ENCODE measurements at regions not wholly inside any gene's neighbourhood (a gene's known extent, or its start where the extent isn't known, plus 50 kb on each side); places are given as distances from the start of the nearest gene placed in this dataset.

DNA sequence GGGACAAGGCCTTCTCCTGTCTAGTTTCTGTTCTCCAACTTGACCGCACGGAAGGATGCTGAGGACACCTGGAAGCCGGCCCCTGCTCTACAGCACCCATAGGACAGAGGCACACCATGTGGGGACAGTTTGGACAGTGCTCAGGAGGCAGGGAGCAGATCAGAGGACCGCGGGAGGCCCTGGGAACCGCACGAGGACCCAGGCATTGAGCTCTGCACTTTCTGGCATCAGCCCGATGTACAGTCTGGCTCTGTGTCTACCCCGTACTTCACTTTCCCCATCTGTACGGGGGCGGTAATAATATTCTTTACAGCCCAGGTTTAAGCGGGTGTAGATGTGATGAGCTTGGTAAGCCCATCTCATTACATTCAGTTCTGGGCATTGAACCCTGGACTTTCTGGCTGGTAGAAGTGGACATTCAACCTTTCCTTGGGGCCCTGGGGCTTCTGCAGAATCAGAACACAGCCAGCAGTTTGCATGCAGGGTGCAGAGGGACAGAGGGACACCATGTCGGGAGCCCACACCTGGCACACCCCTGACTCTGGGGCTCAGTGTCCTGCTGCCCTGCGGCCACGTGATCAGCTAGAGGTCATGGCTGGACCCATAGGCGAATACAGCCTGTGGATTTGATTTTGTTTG, 258.7 kb downstream of the SEC14L1 start:
- H2BK5ac ChIP-seq (ENCODE audit: low read length), result no peak overlapping the region
- no peak overlapping the region for H3K27ac ChIP-seq (ENCODE audit: low read depth, low read length)
- peaks cover 52% of the 10 kb centered on the region for H3K79me1 ChIP-seq (ENCODE audit: low read length)
- H3K27me3 ChIP-seq (ENCODE audit: insufficient read depth, low read length, poor library complexity), result no peaks in the 10 kb centered on the region
- WGBS (ENCODE audit: extremely low coverage, insufficient coverage, low lambda C conversion rate), result no CpG with 5 or more reads among the region's 16 CpGs
- no peaks in the 10 kb centered on the region for H3K36me3 ChIP-seq (ENCODE audit: control insufficient read depth, insufficient read depth, low read length)
- H3K4me2 ChIP-seq (ENCODE audit: low read length), result no peak overlapping the region
- H2BK15ac ChIP-seq (replicated peaks; ENCODE audit: low read depth), result no peak overlapping the region
- no peak overlapping the region for H3K4ac ChIP-seq (ENCODE audit: low read depth, low read length)
- H3K79me2 ChIP-seq (ENCODE audit: control insufficient read depth, insufficient read depth, low read length), result peaks cover 49% of the 10 kb centered on the region
- H4K8ac ChIP-seq (ENCODE audit: low read depth, low read length), result no peak overlapping the region
- H2BK120ac ChIP-seq (ENCODE audit: low read depth, low read length), result no peak overlapping the region
- no peak for DNase-seq
- no peak overlapping the region for H3K4me3 ChIP-seq (ENCODE audit: low read length)
- H3K23ac ChIP-seq (ENCODE audit: low read length), result no peak overlapping the region
- H4K5ac ChIP-seq (ENCODE audit: low read length), result no peak overlapping the region
- no peak overlapping the region for H2AK5ac ChIP-seq (ENCODE audit: low read length)
- H3K9ac ChIP-seq (ENCODE audit: low read length), result no peak overlapping the region
- peaks cover 2% of the 10 kb centered on the region for H3K4me1 ChIP-seq (ENCODE audit: control insufficient read depth, low read depth, low read length)
- H3K56ac ChIP-seq (ENCODE audit: low read length), result no peak overlapping the region
- H3K18ac ChIP-seq (ENCODE audit: low read length), result no peak overlapping the region

DNA sequence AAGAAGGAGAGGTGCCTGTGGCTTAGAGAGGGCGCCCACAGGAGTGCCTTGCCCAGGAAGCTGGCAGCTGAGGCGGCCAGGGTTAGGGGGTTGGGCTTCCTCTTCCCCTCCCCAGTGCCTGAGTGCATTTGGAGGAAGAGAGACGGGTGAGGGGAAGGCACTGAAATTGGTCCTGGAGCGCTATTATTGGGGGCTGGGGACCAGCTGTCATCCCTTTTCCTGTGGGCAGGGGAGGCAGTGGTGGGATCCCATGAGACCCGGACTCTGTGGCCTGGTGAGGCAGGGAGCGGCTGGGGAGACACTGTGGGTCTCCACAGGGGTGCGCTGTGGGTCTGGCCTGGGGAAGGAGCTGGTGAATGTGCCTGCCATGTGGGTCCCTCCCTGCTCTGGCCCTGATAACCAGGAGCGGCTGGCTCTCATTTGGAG, 259.7 kb downstream of the SEC14L1 start:
- Histone ChIP-seq H4K8ac (ENCODE audit: low read depth, low read length) (no peak overlapping the region), H4K5ac (ENCODE audit: low read length) (no peak overlapping the region), H3K79me1 (ENCODE audit: low read length) (peaks cover 49% of the 10 kb centered on the region), H3K4ac (ENCODE audit: low read depth, low read length) (no peak overlapping the region), H3K9ac (ENCODE audit: low read length) (peak overlapping the region; percentile 36), H2AK5ac (ENCODE audit: low read length) (no peak overlapping the region), H3K18ac (ENCODE audit: low read length) (no peak overlapping the region), H3K23ac (ENCODE audit: low read length) (no peak overlapping the region), H3K56ac (ENCODE audit: low read length) (peak overlapping the region; percentile 34), H2BK5ac (ENCODE audit: low read length) (no peak overlapping the region), H2BK120ac (ENCODE audit: low read depth, low read length) (no peak overlapping the region), H3K4me1 (ENCODE audit: control insufficient read depth, low read depth, low read length) (no peaks in the 10 kb centered on the region), H3K27me3 (ENCODE audit: insufficient read depth, low read length, poor library complexity) (no peaks in the 10 kb centered on the region), H3K4me3 (ENCODE audit: low read length) (no peak overlapping the region), H3K4me2 (ENCODE audit: low read length) (no peak overlapping the region), H3K27ac (ENCODE audit: low read depth, low read length) (no peak overlapping the region), H3K36me3 (ENCODE audit: control insufficient read depth, insufficient read depth, low read length) (no peaks in the 10 kb centered on the region), H2BK15ac (replicated peaks; ENCODE audit: low read depth) (no peak overlapping the region), H3K79me2 (ENCODE audit: control insufficient read depth, insufficient read depth, low read length) (peaks cover 42% of the 10 kb centered on the region)
- DNase-seq, result peak; percentile 65
- WGBS (ENCODE audit: extremely low coverage, insufficient coverage, low lambda C conversion rate), result no CpG with 5 or more reads among the region's 8 CpGs

DNA sequence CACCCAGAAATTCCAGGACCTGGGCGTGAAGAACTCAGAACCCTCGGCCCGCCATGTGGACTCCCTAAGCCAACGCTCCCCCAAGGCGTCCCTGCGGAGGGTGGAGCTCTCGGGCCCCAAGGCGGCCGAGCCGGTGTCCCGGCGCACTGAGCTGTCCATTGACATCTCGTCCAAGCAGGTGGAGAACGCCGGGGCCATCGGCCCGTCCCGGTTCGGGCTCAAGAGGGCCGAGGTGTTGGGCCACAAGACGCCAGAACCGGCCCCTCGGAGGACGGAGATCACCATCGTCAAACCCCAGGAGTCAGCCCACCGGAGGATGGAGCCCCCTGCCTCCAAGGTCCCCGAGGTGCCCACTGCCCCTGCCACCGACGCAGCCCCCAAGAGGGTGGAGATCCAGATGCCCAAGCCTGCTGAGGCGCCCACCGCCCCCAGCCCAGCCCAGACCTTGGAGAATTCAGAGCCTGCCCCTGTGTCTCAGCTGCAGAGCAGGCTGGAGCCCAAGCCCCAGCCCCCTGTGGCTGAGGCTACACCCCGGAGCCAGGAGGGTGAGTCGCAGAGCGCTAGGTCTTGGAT, 261.5 kb downstream of the SEC14L1 start:
- no peak overlapping the region for H3K18ac ChIP-seq (ENCODE audit: low read length)
- H3K9ac ChIP-seq (ENCODE audit: low read length), result no peak overlapping the region
- no peak overlapping the region for H2BK120ac ChIP-seq (ENCODE audit: low read depth, low read length)
- no peak overlapping the region for H2BK15ac ChIP-seq (replicated peaks; ENCODE audit: low read depth)
- no peak for DNase-seq
- H3K56ac ChIP-seq (ENCODE audit: low read length), result no peak overlapping the region
- H4K5ac ChIP-seq (ENCODE audit: low read length), result no peak overlapping the region
- peaks cover 28% of the 10 kb centered on the region for H3K79me2 ChIP-seq (ENCODE audit: control insufficient read depth, insufficient read depth, low read length)
- H3K4ac ChIP-seq (ENCODE audit: low read depth, low read length), result no peak overlapping the region
- H3K79me1 ChIP-seq (ENCODE audit: low read length), result peaks cover 40% of the 10 kb centered on the region
- no peak overlapping the region for H2BK5ac ChIP-seq (ENCODE audit: low read length)
- no peak overlapping the region for H3K4me3 ChIP-seq (ENCODE audit: low read length)
- H3K4me1 ChIP-seq (ENCODE audit: control insufficient read depth, low read depth, low read length), result no peaks in the 10 kb centered on the region
- H3K27me3 ChIP-seq (ENCODE audit: insufficient read depth, low read length, poor library complexity), result no peaks in the 10 kb centered on the region
- H3K23ac ChIP-seq (ENCODE audit: low read length), result no peak overlapping the region
- H3K27ac ChIP-seq (ENCODE audit: low read depth, low read length), result no peak overlapping the region
- H2AK5ac ChIP-seq (ENCODE audit: low read length), result no peak overlapping the region
- no peak overlapping the region for H3K4me2 ChIP-seq (ENCODE audit: low read length)
- no CpG with 5 or more reads among the region's 34 CpGs for WGBS (ENCODE audit: extremely low coverage, insufficient coverage, low lambda C conversion rate)
- no peaks in the 10 kb centered on the region for H3K36me3 ChIP-seq (ENCODE audit: control insufficient read depth, insufficient read depth, low read length)
- no peak overlapping the region for H4K8ac ChIP-seq (ENCODE audit: low read depth, low read length)

DNA sequence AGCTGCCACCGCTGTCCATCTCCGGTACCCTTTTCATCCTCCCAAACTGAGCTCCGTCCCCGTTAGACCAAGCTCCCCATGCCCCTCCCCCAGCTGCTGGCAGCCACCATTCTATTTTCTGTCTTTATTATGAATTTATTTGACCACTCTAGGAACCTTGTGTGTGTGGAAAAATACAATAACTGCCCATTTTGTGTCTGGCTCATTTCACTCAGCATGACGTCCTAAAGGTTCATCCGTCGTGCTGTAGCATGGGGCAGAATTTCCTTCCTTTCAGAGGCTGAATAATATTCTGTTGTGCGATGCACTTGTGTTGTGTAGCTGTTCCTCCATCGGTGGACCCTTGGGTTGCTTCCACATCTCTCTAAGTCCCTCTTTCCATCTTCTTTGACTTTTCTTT, 263.1 kb downstream of the SEC14L1 start:
- Histone ChIP-seq H2BK15ac (replicated peaks; ENCODE audit: low read depth) (no peak overlapping the region), H2BK5ac (ENCODE audit: low read length) (no peak overlapping the region), H3K4me3 (ENCODE audit: low read length) (no peak overlapping the region), H2BK120ac (ENCODE audit: low read depth, low read length) (no peak overlapping the region), H3K18ac (ENCODE audit: low read length) (no peak overlapping the region), H3K23ac (ENCODE audit: low read length) (no peak overlapping the region), H3K4me1 (ENCODE audit: control insufficient read depth, low read depth, low read length) (peaks cover 3% of the 10 kb centered on the region), H3K56ac (ENCODE audit: low read length) (no peak overlapping the region), H3K9ac (ENCODE audit: low read length) (no peak overlapping the region), H4K8ac (ENCODE audit: low read depth, low read length) (no peak overlapping the region), H3K79me2 (ENCODE audit: control insufficient read depth, insufficient read depth, low read length) (peaks cover 24% of the 10 kb centered on the region), H3K36me3 (ENCODE audit: control insufficient read depth, insufficient read depth, low read length) (no peaks in the 10 kb centered on the region), H3K4ac (ENCODE audit: low read depth, low read length) (no peak overlapping the region), H2AK5ac (ENCODE audit: low read length) (no peak overlapping the region), H3K79me1 (ENCODE audit: low read length) (peaks cover 42% of the 10 kb centered on the region), H3K4me2 (ENCODE audit: low read length) (no peak overlapping the region), H3K27me3 (ENCODE audit: insufficient read depth, low read length, poor library complexity) (no peaks in the 10 kb centered on the region), H4K5ac (ENCODE audit: low read length) (no peak overlapping the region), H3K27ac (ENCODE audit: low read depth, low read length) (no peak overlapping the region)
- no peak for DNase-seq
- WGBS (ENCODE audit: extremely low coverage, insufficient coverage, low lambda C conversion rate), result no CpG with 5 or more reads among the region's 9 CpGs

DNA sequence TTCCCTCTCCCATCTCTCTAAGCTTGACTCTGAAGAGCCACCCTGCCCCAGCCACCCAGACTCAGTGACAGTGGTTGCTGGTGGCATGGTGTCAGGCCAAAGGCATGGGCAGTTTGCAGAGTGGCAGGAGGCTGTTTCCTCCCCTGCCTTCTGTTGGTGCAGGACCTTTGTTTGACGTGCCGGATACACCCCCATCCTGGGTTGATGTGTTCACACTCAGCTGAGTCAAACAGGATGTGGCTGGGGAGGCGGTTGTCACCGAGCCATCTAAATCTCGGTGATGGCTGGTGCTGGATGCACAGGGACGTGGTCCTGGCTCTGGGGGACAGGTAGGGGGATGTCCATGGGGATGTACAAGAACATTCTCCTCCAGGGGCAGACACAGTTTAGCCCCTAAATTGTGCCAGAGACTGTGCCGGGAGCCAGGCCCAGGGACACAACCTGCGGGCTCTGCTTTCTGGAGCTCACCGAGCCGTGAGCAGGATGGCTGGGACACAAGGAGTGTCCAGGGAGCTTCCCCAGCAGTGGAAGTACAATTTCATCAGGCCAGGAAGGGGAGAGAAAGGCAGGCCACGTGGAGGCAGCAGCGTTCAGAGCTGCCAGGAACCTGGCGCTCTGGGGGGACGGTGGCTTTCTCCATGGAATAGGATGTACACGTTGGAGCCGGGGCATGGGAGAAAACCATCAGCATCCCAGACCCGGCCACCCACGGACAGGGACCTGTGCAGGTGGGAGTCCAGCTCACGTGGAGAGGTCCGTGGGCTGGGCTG, 264.2 kb downstream of the SEC14L1 start:
- Histone ChIP-seq H3K18ac (ENCODE audit: low read length) (no peak overlapping the region), H3K4ac (ENCODE audit: low read depth, low read length) (no peak overlapping the region), H4K8ac (ENCODE audit: low read depth, low read length) (no peak overlapping the region), H3K4me2 (ENCODE audit: low read length) (no peak overlapping the region), H3K36me3 (ENCODE audit: control insufficient read depth, insufficient read depth, low read length) (no peaks in the 10 kb centered on the region), H2BK15ac (replicated peaks; ENCODE audit: low read depth) (no peak overlapping the region), H3K4me3 (ENCODE audit: low read length) (no peak overlapping the region), H3K4me1 (ENCODE audit: control insufficient read depth, low read depth, low read length) (peaks cover 5% of the 10 kb centered on the region), H3K79me1 (ENCODE audit: low read length) (peaks cover 37% of the 10 kb centered on the region), H4K5ac (ENCODE audit: low read length) (no peak overlapping the region), H3K56ac (ENCODE audit: low read length) (no peak overlapping the region), H3K27ac (ENCODE audit: low read depth, low read length) (no peak overlapping the region), H3K79me2 (ENCODE audit: control insufficient read depth, insufficient read depth, low read length) (peaks cover 17% of the 10 kb centered on the region), H2BK120ac (ENCODE audit: low read depth, low read length) (no peak overlapping the region), H2BK5ac (ENCODE audit: low read length) (no peak overlapping the region), H3K9ac (ENCODE audit: low read length) (no peak overlapping the region), H3K23ac (ENCODE audit: low read length) (no peak overlapping the region), H2AK5ac (ENCODE audit: low read length) (no peak overlapping the region), H3K27me3 (ENCODE audit: insufficient read depth, low read length, poor library complexity) (no peaks in the 10 kb centered on the region)
- no peak for DNase-seq
- no CpG with 5 or more reads among the region's 20 CpGs for WGBS (ENCODE audit: extremely low coverage, insufficient coverage, low lambda C conversion rate)

Measured in mesendoderm (in vitro differentiated cells).